HL-60 (cell line): ENCODE measurements at regions not wholly inside any gene's neighbourhood (a gene's known extent, or its start where the extent isn't known, plus 50 kb on each side); places are given as distances from the start of the nearest gene placed in this dataset.

Experiments used
- CTCF ChIP-seq: IDR thresholded peaks from one replicate; pipeline ENCODE4 v1.5.1; 2011; ENCODE audit warnings: low read length, control low read depth, inconsistent platforms; ENCODE audit not compliant: insufficient read depth
- POLR2AphosphoS5 ChIP-seq: IDR thresholded peaks from 2 replicates; pipeline ENCODE4 v1.6.1; 2012; ENCODE audit warnings: low read depth

- TF ChIP-seq CTCF (no peak), POLR2AphosphoS5 (no peak)
Measured at GRCh38 chr7:153607354-153607753, 444.8 kb upstream of the DPP6 start.
